ENCODE measurements at regions not wholly inside any gene's neighbourhood (a gene's known extent, or its start where the extent isn't known, plus 50 kb on each side); places are given as distances from the start of the nearest gene placed in this dataset.

DNA sequence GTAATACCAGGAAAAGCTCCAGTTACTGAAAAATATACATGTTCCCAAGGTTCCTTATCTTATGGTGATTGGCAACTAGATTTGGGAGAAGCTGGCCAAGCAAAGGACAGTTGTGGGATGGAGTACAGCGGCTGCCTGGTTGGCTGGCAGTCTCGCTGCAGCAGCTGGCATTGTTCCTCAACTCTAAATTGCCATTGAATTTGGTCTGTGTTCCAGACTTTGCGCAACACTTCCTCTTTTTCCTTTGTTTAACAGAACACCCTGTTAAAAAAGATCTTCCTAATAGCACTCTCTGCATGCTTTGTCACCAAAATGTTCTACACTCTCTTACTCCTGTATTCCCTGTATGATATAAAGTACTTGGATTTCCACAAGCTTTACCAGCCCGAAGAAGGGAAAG lies 420.6 kb upstream of the RBMS3 start:
- Mint-ChIP-seq H3K4me1 (ENCODE audit: unreplicated experiment) (peaks cover 4% of the 10 kb centered on the region), H3K9me3 (ENCODE audit: unreplicated experiment) (no peaks in the 10 kb centered on the region), H3K36me3 (ENCODE audit: low read depth, unreplicated experiment) (no peaks in the 10 kb centered on the region), H3K4me3 (ENCODE audit: unreplicated experiment) (no peak overlapping the region), H3K27ac (ENCODE audit: unreplicated experiment) (no peak overlapping the region), H3K27me3 (ENCODE audit: unreplicated experiment) (no peaks in the 10 kb centered on the region)
- no peak for DNase-seq (ENCODE audit: low spot score)
- TF ChIP-seq, protein P1, sequence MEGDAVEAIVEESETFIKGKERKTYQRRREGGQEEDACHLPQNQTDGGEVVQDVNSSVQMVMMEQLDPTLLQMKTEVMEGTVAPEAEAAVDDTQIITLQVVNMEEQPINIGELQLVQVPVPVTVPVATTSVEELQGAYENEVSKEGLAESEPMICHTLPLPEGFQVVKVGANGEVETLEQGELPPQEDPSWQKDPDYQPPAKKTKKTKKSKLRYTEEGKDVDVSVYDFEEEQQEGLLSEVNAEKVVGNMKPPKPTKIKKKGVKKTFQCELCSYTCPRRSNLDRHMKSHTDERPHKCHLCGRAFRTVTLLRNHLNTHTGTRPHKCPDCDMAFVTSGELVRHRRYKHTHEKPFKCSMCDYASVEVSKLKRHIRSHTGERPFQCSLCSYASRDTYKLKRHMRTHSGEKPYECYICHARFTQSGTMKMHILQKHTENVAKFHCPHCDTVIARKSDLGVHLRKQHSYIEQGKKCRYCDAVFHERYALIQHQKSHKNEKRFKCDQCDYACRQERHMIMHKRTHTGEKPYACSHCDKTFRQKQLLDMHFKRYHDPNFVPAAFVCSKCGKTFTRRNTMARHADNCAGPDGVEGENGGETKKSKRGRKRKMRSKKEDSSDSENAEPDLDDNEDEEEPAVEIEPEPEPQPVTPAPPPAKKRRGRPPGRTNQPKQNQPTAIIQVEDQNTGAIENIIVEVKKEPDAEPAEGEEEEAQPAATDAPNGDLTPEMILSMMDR (IDR thresholded peaks at IDR 0.05; ENCODE audit: unreplicated experiment): no peak

DNA sequence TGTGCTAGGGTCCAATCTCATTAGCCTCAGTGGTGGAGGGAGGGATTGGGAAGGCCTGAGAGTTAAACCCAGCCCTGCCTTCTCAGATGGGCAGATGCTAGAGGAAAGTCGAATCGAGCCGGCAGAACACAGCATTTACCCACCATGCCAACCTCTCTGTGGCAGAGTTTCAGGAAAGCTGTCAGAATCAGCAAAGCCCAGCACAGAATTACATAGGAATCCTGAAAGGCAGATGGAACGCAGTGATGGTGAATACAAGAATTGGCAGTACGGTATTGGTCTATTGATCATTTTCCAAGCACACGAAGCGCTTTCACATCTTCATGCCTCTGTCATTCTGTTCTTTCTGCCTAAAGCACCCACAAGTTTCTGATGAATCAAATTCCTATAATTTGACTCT lies 417.7 kb upstream of the RBMS3 start:
- H3K4me1 Mint-ChIP-seq (ENCODE audit: unreplicated experiment): peaks cover 4% of the 10 kb centered on the region
- no peak overlapping the region for H3K4me3 Mint-ChIP-seq (ENCODE audit: unreplicated experiment)
- no peak overlapping the region for H3K27ac Mint-ChIP-seq (ENCODE audit: unreplicated experiment)
- no peaks in the 10 kb centered on the region for H3K36me3 Mint-ChIP-seq (ENCODE audit: low read depth, unreplicated experiment)
- DNase-seq (ENCODE audit: low spot score): no peak
- no peaks in the 10 kb centered on the region for H3K9me3 Mint-ChIP-seq (ENCODE audit: unreplicated experiment)
- H3K27me3 Mint-ChIP-seq (ENCODE audit: unreplicated experiment): no peaks in the 10 kb centered on the region
- TF ChIP-seq, protein P1 (IDR thresholded peaks at IDR 0.05; ENCODE audit: unreplicated experiment): no peak

DNA sequence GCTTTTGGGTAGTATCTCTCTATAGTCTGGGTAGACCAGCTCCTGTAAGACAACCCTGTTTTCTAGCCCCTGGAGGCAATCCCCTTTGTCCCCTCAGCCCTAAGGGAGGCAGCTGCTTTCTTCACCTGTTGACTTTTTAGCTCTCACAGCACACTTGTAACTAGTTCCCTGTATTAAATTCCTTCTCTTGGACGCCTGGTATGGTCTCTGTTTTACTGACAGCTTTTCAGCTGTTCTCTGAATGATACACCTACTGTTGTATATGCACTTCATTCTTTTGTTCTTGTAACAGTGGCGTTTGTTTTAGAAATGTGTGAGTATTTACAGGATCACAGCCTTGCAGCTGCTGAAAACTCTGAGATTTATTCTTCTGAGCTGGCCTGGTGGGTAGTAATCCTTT lies 413.0 kb upstream of the RBMS3 start:
- H3K36me3 Mint-ChIP-seq (ENCODE audit: low read depth, unreplicated experiment): no peaks in the 10 kb centered on the region
- DNase-seq (ENCODE audit: low spot score): no peak
- H3K4me1 Mint-ChIP-seq (ENCODE audit: unreplicated experiment): no peaks in the 10 kb centered on the region
- H3K27ac Mint-ChIP-seq (ENCODE audit: unreplicated experiment): no peak overlapping the region
- H3K9me3 Mint-ChIP-seq (ENCODE audit: unreplicated experiment): no peaks in the 10 kb centered on the region
- H3K4me3 Mint-ChIP-seq (ENCODE audit: unreplicated experiment): no peak overlapping the region
- TF ChIP-seq, protein P1 (IDR thresholded peaks at IDR 0.05; ENCODE audit: unreplicated experiment): no peak
- no peaks in the 10 kb centered on the region for H3K27me3 Mint-ChIP-seq (ENCODE audit: unreplicated experiment)

DNA sequence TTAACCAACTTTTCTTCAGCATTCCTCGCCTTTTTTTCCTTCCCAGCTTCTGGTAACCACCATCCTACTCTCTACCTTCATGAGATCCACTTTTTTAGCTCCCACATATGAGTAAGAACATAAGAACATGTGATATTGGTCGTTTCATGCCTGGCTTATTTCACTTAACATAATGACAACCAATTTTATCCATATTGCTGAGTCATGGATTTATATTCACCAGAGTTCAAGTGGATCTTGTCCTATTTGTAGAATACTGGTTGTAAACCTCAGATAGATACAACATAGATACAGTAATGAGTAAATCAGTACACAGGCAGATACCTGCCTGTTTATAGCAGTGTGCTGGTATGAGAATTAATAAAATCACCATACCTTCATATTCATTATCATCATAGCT lies 412.0 kb upstream of the RBMS3 start:
- no peak for DNase-seq (ENCODE audit: low spot score)
- H3K4me1 Mint-ChIP-seq (ENCODE audit: unreplicated experiment): no peaks in the 10 kb centered on the region
- TF ChIP-seq, protein P1 (IDR thresholded peaks at IDR 0.05; ENCODE audit: unreplicated experiment): no peak
- H3K9me3 Mint-ChIP-seq (ENCODE audit: unreplicated experiment): no peaks in the 10 kb centered on the region
- no peaks in the 10 kb centered on the region for H3K27me3 Mint-ChIP-seq (ENCODE audit: unreplicated experiment)
- H3K27ac Mint-ChIP-seq (ENCODE audit: unreplicated experiment): no peak overlapping the region
- H3K4me3 Mint-ChIP-seq (ENCODE audit: unreplicated experiment): no peak overlapping the region
- H3K36me3 Mint-ChIP-seq (ENCODE audit: low read depth, unreplicated experiment): no peaks in the 10 kb centered on the region

DNA sequence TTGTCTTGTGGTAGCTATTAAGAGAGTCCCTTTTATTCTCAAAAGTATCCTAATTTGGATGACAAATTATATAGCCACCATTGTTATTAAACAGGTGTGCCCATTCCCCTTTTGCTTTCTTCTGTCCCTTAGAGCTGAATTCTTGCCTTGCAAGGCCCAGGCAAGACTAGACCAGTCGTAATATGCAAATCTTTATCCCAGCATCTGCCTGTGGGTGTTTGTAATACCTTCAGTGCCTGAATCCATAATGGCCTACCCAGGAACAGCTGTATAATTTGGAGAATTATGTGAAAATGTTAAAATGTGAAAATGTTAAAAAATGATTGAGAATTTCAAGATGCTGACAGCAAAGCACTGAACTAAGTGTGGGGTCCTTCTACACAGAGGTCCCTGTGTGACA lies 403.0 kb upstream of the RBMS3 start:
- Mint-ChIP-seq H3K4me3 (ENCODE audit: unreplicated experiment) (no peak overlapping the region), H3K36me3 (ENCODE audit: low read depth, unreplicated experiment) (no peaks in the 10 kb centered on the region), H3K27ac (ENCODE audit: unreplicated experiment) (no peak overlapping the region), H3K9me3 (ENCODE audit: unreplicated experiment) (no peaks in the 10 kb centered on the region), H3K4me1 (ENCODE audit: unreplicated experiment) (no peaks in the 10 kb centered on the region), H3K27me3 (ENCODE audit: unreplicated experiment) (peaks cover 1% of the 10 kb centered on the region)
- no peak for DNase-seq (ENCODE audit: low spot score)
- TF ChIP-seq, protein P1 (IDR thresholded peaks at IDR 0.05; ENCODE audit: unreplicated experiment): no peak
